AG04449 (cell line): ENCODE measurements at regions not wholly inside any gene's neighbourhood (a gene's known extent, or its start where the extent isn't known, plus 50 kb on each side); places are given as distances from the start of the nearest gene placed in this dataset.
"Not testable (repeated sequence)": the region's sequence is repeated elsewhere in the genome, so short reads cannot be mapped to it uniquely, and the experiment has no call there.

Experiments used
- CTCF ChIA-PET: fragments of 350-600 bp; formaldehyde crosslinking; extraction: SDS; loops from one replicate; lab custom pipeline; 2021; ENCODE audit warnings: antibody characterized with exemption; lab: Yijun Ruan, JAX
- POLR2A ChIA-PET: fragments of 400-600, 350-600 bp; formaldehyde crosslinking; extraction: SDS; loops from one replicate; lab custom pipeline; 2020; ENCODE audit warnings: antibody characterized with exemption, inconsistent platforms; lab: Yijun Ruan, JAX
- DNase-seq: peaks from one replicate; pipeline ENCODE4 v3.0.0-alpha.2; 2010; ENCODE audit warnings: low read depth, low spot score
- H3K4me3 ChIP-seq: 2 replicates; pipeline ENCODE4 v1.5.1; 2011; ENCODE audit warnings: low read depth, mild to moderate bottlenecking, control low read depth, low read length
- CTCF ChIP-seq: IDR thresholded peaks from one replicate; pipeline ENCODE4 v1.5.1; 2011; ENCODE audit warnings: mild to moderate bottlenecking, moderate library complexity, low read length, control low read depth, inconsistent platforms; ENCODE audit not compliant: insufficient read depth; ENCODE audit errors: missing control alignments

GRCh38 chr7:66523409-66523808, 105.3 kb upstream of the KCTD7 start:
- CTCF ChIA-PET: interaction anchor here (1.2 kb wide), 1 partner anchor 383 kb away, joined by 3 read pairs; no protein-coding TSS in a partner anchor
- no peak overlapping the region for H3K4me3 ChIP-seq
- POLR2A ChIA-PET: no interaction called here
- TF ChIP-seq CTCF: no peak
- no peak for DNase-seq

GRCh38 chr7:66524738-66525137, 103.9 kb upstream of the KCTD7 start:
- no peak for DNase-seq
- CTCF ChIA-PET: no interaction called here
- TF ChIP-seq CTCF: no peak
- H3K4me3 ChIP-seq: no peak overlapping the region
- POLR2A ChIA-PET: no interaction called here

- DNase-seq, CTCF ChIA-PET, H3K4me3 ChIP-seq, POLR2A ChIA-PET: not testable (repeated sequence)
Measured at GRCh38 chr7:66526782-66527181, 101.9 kb upstream of the KCTD7 start.

- no peak for DNase-seq
- no peak overlapping the region for H3K4me3 ChIP-seq
- TF ChIP-seq CTCF: no peak
- ChIA-PET POLR2A (no interaction called here), CTCF (no interaction called here)
Measured at GRCh38 chr7:66528652-66529051, 100.0 kb upstream of the KCTD7 start.

GRCh38 chr7:66529883-66530610, 98.6 kb upstream of the KCTD7 start:
- H3K4me3 ChIP-seq: no peak overlapping the region
- POLR2A ChIA-PET: no interaction called here
- TF ChIP-seq CTCF: no peak
- CTCF ChIA-PET: no interaction called here
- no peak for DNase-seq

- TF ChIP-seq CTCF: no peak
- H3K4me3 ChIP-seq: no peak overlapping the region
- CTCF ChIA-PET: interaction anchor here (1.1 to 1.2 kb wide), 2 partner anchors 22 to 505 kb away, joined by 3 to 4 read pairs; no protein-coding TSS in a partner anchor
- no peak for DNase-seq
- POLR2A ChIA-PET: no interaction called here
Measured at GRCh38 chr7:66535414-66536329, 93.0 kb upstream of the KCTD7 start.
